Ishikawa (cell line): ENCODE measurements at regions not wholly inside any gene's neighbourhood (a gene's known extent, or its start where the extent isn't known, plus 50 kb on each side); places are given as distances from the start of the nearest gene placed in this dataset.

Source experiments
- CEBPB ChIP-seq: IDR thresholded peaks from 2 replicates; pipeline ENCODE4 v1.6.1; 2012
- CREB1 ChIP-seq: IDR thresholded peaks from 2 replicates; pipeline ENCODE4 v1.6.1; 2012; ENCODE audit warnings: low read depth
- EP300 ChIP-seq: IDR thresholded peaks from 2 replicates; pipeline ENCODE4 v1.6.1; 2012; ENCODE audit warnings: borderline replicate concordance
- RAD21 ChIP-seq: IDR thresholded peaks from 2 replicates; pipeline ENCODE4 v1.6.1; 2012; ENCODE audit warnings: low read depth
- TAF1 ChIP-seq: IDR thresholded peaks from 2 replicates; pipeline ENCODE4 v1.6.1; 2012; ENCODE audit warnings: low read depth, mild to moderate bottlenecking
- TEAD4 ChIP-seq: IDR thresholded peaks from 2 replicates; pipeline ENCODE4 v1.6.1; 2012
- TF ChIP-seq, protein P1 (sequence below): IDR thresholded peaks from 2 replicates; pipeline ENCODE4 v1.6.1; 2012; ENCODE audit warnings: low read depth, mild to moderate bottlenecking
- TF ChIP-seq, protein P2 (sequence below): IDR thresholded peaks from 2 replicates; pipeline ENCODE4 v1.6.1; 2012
- TF ChIP-seq, protein P3 (sequence below): IDR thresholded peaks from 2 replicates; pipeline ENCODE4 v1.6.1; 2012

DNA sequence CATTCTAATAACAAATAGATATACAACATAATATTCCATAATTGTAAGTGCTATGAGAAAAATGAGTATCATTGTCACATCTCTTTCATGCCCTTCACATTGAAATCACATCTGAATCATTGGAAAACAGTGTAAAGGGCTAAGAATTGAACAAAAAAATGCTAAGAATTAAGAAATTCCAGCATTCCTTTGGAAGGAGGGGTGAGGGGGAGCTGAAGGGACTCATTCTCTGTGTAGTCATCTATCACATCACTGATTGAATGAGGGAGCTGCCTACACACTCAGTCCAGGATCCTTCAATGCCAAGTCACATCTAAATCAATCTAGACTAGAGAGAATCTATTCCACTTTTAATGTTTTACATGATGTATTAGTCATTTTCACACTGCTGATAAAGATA lies 286.6 kb downstream of the DTWD2 start:
- TF ChIP-seq, protein P1, sequence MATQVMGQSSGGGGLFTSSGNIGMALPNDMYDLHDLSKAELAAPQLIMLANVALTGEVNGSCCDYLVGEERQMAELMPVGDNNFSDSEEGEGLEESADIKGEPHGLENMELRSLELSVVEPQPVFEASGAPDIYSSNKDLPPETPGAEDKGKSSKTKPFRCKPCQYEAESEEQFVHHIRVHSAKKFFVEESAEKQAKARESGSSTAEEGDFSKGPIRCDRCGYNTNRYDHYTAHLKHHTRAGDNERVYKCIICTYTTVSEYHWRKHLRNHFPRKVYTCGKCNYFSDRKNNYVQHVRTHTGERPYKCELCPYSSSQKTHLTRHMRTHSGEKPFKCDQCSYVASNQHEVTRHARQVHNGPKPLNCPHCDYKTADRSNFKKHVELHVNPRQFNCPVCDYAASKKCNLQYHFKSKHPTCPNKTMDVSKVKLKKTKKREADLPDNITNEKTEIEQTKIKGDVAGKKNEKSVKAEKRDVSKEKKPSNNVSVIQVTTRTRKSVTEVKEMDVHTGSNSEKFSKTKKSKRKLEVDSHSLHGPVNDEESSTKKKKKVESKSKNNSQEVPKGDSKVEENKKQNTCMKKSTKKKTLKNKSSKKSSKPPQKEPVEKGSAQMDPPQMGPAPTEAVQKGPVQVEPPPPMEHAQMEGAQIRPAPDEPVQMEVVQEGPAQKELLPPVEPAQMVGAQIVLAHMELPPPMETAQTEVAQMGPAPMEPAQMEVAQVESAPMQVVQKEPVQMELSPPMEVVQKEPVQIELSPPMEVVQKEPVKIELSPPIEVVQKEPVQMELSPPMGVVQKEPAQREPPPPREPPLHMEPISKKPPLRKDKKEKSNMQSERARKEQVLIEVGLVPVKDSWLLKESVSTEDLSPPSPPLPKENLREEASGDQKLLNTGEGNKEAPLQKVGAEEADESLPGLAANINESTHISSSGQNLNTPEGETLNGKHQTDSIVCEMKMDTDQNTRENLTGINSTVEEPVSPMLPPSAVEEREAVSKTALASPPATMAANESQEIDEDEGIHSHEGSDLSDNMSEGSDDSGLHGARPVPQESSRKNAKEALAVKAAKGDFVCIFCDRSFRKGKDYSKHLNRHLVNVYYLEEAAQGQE: no peak
- TF ChIP-seq EP300 (no peak), RAD21 (no peak), TAF1 (no peak), TEAD4 (no peak), CREB1 (no peak), CEBPB (no peak)
- TF ChIP-seq, protein P2, sequence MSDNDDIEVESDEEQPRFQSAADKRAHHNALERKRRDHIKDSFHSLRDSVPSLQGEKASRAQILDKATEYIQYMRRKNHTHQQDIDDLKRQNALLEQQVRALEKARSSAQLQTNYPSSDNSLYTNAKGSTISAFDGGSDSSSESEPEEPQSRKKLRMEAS: no peak
- TF ChIP-seq, protein P3, sequence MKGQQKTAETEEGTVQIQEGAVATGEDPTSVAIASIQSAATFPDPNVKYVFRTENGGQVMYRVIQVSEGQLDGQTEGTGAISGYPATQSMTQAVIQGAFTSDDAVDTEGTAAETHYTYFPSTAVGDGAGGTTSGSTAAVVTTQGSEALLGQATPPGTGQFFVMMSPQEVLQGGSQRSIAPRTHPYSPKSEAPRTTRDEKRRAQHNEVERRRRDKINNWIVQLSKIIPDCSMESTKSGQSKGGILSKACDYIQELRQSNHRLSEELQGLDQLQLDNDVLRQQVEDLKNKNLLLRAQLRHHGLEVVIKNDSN: no peak
